G401.6 (cell line): ENCODE measurements at regions not wholly inside any gene's neighbourhood (a gene's known extent, or its start where the extent isn't known, plus 50 kb on each side); places are given as distances from the start of the nearest gene placed in this dataset.
"Not testable (repeated sequence)": the region's sequence is repeated elsewhere in the genome, so short reads cannot be mapped to it uniquely, and the experiment has no call there.

Experiments used
- FAIRE-seq: peaks from 2 replicates; lab custom pipeline; 2012; peaks lifted over from hg19 to GRCh38; lab: Jason Lieb, UNC

DNA sequence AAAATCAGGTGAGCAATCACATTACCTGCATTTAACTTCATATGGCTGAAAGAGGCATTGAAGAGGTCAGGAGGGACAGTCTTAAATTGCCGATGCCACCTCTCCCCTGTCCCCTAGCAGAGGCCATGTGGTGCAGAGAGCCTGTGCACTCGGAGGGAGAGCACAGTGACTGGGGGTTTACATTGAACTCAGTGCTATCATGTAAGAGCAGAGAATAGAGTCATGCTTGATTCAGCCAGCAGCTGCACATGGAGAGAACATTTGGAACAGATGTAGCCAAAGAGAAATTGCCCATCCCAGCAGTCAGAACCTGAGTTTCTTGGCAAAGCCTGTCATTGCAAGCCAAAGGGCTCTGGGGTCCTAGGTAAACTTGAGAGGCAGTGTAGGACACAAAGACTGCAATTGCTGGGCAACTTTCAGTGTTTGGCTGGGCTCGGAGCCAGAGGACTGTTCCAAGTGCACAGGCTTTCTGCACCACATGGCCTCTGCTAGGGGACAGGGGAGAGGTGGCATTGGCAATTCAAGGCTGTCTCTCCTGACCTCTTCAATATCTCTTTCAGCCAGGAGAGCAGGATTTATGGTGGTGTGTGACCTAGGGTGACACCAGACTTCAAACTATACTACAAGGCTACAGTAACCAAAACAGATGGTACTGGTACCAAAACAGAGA is 267.1 kb downstream of the REEP3 start:
- FAIRE-seq: no peak

DNA sequence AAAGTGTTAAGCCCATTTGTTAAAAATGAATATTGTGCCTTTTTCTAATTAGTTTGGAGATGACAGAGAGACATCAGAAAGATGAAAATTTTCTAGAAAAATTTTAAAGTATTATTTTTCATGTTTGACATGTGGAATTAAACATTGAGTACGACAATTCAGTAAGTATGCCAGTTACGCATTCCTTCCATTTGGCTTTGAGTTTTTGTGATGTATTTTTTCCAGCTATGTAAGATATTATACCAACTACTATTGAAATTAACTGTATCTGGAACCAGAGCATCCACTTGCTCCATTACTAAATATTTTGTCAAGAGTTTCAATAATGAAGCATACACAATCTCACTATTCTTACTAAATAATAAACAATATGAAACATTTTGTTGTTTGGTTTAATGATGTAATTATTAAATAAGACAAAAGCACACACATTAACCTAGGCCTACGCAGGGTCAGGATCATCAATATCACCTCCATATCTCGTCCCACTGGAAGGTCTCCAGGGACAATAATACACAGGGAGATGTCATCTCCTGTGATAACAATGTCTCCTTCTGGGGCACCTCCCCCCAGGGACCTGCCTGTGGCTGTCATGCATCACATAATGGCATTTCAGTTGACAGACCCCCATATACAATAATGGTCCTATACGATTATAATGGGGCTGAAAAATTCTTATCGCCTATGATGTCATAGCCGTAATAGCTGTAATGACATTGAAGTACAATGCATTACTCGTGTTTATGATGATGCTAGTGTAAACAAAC is 274.1 kb downstream of the REEP3 start:
- FAIRE-seq: no peak

DNA sequence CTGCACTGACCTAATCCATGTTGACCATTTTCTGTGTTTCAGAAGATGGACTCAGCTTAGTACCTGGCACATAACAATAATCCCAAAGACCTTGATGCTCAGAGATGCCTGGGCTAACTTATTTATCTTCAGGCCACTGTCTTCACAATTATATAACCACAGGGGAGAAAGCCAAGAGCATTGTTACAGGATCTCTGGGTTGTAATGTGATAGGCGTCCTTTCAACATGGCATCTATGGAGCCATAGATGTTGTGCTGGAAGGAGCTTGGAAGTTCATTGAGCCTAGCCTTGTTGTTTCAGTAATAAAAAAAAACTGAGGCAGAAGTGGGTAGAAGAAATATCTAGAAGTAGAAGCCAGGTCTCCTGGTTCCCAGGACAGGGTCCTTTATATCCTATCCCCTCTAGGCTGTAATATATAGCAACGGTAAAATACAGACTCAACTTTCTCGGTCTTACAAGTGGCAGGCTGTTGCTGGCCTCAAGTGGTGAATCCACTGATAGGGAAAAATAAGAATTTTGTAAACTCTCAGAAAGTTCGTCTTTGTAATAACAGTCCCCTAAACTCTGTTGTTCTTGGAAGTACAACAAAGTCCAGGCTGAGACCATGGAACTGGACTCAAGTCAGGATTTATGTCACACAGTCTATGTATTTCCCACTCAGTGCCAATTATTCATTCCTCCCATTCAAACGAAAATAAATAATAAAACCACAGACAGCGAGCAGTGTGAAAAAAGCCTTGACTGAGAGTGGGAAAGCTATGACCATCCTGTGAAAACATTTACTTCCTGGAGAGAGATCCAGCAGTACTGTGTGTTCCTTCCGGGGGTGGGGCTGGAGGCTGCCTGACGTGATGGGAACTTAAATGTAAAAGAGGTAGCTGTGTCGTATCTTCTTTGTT is 277.6 kb downstream of the REEP3 start:
- no peak for FAIRE-seq

GRCh38 chr10:63799521-63800300 is 278.5 kb downstream of the REEP3 start:
- FAIRE-seq: no peak

- no peak for FAIRE-seq
Measured at GRCh38 chr10:63801166-63801565, 280.0 kb downstream of the REEP3 start.

- no peak for FAIRE-seq
Measured at GRCh38 chr10:63806330-63806729, 285.1 kb downstream of the REEP3 start.

GRCh38 chr10:63812501-63812900 is 291.3 kb downstream of the REEP3 start:
- no peak for FAIRE-seq

DNA sequence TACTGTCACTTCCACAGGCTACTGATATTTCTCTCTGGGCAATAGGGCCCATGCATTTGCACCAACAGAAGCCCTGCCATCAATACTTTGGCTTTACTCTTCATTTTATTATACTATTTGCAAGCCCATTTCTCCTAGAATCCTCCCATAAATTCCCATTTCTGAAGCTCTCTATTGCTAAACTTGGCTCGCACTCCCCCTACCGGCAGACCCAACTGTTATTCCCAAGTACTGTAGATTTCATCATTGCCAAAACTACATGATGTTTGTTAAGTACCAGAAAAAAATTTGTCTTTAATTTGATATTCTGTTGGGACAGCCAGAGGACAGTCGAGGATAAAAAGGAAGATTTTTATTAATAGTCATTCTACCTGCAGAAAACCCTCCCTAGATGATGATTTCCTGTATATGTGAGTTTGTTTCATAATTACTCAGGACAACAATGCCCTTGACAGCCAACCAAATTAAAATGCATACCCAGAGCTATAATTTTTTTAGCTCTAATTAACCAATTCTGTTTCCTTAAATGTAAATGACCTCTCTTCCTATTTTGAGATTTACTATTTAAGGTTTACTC is 298.6 kb downstream of the REEP3 start:
- FAIRE-seq: peak; percentile 63

DNA sequence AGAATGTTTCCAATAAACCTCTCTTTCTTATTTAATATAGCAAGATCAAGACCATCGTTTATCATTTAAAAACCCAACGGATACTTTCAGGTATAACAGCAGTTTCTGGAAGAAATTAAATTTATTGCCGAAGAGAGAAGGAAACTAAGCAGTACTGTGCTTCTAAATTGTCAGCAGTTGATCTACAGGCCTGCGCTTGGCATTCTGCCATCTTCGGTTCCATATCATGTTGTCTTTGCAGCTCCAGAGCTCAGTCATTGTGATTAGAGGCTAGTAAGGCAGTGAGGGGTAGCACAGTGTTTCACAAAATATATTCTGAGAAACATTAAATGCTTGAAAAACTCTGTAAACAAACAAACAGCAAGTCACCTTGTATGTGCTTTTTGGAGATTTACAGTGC is 301.3 kb downstream of the REEP3 start:
- FAIRE-seq: no peak

DNA sequence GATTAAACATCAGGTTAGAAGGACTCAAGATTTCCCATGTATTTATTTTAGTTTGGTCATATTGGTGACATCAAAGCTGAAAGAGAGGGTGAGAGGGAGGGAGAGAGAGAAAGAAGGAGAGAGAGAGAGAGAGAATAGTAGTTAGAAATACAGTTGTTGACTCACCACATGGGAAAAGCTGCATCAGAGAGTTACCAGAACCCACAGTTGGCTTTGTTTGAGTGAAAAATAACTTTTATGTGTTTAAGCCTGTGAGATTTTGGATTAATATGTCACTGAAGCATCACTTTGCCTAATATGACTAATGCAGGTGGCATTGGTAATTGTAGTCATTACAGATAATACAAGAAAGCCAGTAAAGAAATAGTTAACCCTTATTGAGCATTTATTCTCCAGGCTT is 303.9 kb downstream of the REEP3 start:
- FAIRE-seq: no peak

DNA sequence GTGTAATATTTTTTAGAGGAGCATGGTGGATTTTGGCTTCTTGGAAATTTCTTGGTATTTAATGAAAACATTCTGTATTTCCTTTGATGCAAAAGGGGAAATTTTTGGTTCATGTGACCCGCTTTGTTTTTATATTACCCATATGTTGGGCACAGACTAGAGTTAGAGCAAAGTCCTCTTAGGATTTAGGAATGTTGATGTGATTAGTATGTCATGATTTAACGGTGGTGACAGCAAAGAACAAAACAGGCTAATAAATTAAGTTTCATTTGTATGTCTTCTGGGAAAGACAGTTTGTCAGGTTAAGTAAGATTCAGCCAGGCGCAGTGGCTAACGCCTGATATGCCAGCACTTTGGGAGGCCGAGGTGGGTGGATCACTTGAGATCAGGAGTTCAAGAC is 304.6 kb downstream of the REEP3 start:
- FAIRE-seq: no peak

GRCh38 chr10:63827018-63827417 is 305.8 kb downstream of the REEP3 start:
- FAIRE-seq: not testable (repeated sequence)

GRCh38 chr10:63829020-63829419 is 307.8 kb downstream of the REEP3 start:
- FAIRE-seq: no peak

GRCh38 chr10:63829573-63830149 is 308.5 kb downstream of the REEP3 start:
- no peak for FAIRE-seq

DNA sequence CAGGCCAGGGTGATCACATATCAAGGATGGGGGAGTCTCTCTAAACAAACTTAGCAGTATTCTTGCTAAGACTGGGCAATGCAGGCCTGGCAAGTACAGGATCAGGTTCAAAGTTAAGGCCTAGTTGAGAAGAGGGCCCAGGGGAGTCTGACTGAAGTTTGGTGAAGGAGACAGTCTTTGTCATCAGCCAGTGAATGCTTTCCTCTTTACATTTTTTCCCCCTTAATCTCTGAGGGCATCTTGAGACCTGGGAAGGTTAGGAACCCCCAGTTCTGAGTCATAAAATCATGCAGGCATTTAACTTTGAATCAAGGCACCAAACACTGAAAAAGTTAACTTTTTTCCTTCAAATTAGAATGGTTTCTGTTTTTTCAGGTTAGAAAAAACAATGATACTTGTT is 311.5 kb downstream of the REEP3 start:
- FAIRE-seq: no peak

DNA sequence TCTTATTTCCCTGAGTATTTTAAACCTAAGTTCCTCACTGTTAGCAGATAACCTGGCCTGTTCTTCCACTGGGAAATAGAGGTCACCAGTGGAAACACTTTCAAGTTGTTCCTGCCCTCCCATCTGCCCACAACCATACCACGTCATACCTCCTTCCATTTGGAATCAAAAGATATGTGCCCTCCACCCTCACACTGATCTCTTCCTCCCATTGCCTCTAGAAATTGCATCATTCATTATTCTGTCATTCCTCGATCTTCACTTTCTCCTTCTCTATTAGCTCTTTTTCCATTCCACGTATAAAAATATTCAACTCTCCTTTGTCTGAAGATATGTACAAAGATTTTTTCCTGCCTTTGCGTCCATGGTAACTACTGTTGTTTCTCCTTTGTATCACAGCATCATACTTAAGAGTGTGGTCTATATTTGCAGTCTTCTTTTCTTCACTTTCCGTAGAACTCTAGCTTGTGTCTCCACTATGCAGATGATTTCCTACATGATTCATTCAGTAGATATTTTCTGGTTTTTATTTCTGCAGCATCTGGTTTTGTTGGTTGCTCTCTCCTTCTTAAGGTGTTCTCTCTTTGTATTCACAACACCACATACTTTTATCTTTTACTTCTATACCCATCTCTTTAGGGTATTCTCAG is 312.3 kb downstream of the REEP3 start:
- no peak for FAIRE-seq

- FAIRE-seq: no peak
Measured at GRCh38 chr10:63836666-63837442, 315.7 kb downstream of the REEP3 start.

- no peak for FAIRE-seq
Measured at GRCh38 chr10:63841761-63842160, 320.6 kb downstream of the REEP3 start.

GRCh38 chr10:63843107-63843506 is 321.9 kb downstream of the REEP3 start:
- no peak for FAIRE-seq

DNA sequence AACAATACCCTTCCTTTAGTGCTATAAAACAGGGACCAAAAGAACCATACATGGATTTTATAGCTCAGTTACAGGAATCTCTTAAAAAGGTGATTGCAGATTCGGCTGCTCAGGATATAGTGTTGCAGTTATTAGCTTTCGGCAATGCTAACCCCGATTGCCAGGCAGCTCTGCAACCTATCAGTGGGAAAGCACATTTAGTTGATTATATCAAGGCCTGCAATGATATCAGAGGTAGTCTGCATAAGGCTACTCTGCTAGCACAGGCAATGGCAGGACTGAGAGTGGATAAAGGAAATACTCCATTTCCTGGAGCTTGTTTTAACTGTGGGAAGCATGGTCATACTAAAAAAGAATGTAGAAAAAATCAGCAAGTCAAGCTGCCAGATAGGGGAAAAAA is 327.7 kb downstream of the REEP3 start:
- not testable (repeated sequence) for FAIRE-seq
